OCI-LY3 (cell line): ENCODE measurements at regions not wholly inside any gene's neighbourhood (a gene's known extent, or its start where the extent isn't known, plus 50 kb on each side); places are given as distances from the start of the nearest gene placed in this dataset.

Source experiments
- CTCF ChIP-seq: fragments of 200-600, 300-600 bp; sonication (generic); IDR thresholded peaks from 2 replicates; pipeline ENCODE4 v1.5.1; 2014; ENCODE audit warnings: antibody characterized with exemption, low read length, low read depth
- EZH2phosphoT487 ChIP-seq: fragments of 200-600 bp; shearing (Covaris generic); IDR thresholded peaks from 2 replicates; pipeline ENCODE4 v1.6.1; 2018; ENCODE audit warnings: antibody characterized with exemption, mixed run types, low read depth

GRCh38 chrX:44765556-44765955, 78.3 kb upstream of the DUSP21 start:
- TF ChIP-seq CTCF (no peak), EZH2phosphoT487 (no peak)
